ENCODE measurements at regions not wholly inside any gene's neighbourhood (a gene's known extent, or its start where the extent isn't known, plus 50 kb on each side); places are given as distances from the start of the nearest gene placed in this dataset.
"Not testable (repeated sequence)": the region's sequence is repeated elsewhere in the genome, so short reads cannot be mapped to it uniquely, and the experiment has no call there.

GRCh38 chr4:179164267-179164999, 1722.2 kb upstream of the AGA start:
- no peak overlapping the region for H3K18ac ChIP-seq (ENCODE audit: low read length)
- no peak overlapping the region for H2BK12ac ChIP-seq (ENCODE audit: low read length)
- H2BK120ac ChIP-seq (ENCODE audit: insufficient read depth, low read length, poor library complexity), result no peak overlapping the region
- H3K4me1 ChIP-seq (ENCODE audit: control insufficient read depth in 1 of 2, insufficient read depth in 2 of 2, low read length in 2 of 2), result no peaks in the 10 kb centered on the region
- no peak overlapping the region for H4K8ac ChIP-seq (ENCODE audit: low read depth, low read length)
- no peak overlapping the region for H3K9ac ChIP-seq (ENCODE audit: low read length)
- H3K27me3 ChIP-seq (ENCODE audit: insufficient read depth, low read length), result no peaks in the 10 kb centered on the region
- H3K14ac ChIP-seq (ENCODE audit: low read length), result no peak overlapping the region
- no peaks in the 10 kb centered on the region for H3K9me3 ChIP-seq (ENCODE audit: insufficient read depth, low read depth, low read length)
- no peak for DNase-seq
- no peaks in the 10 kb centered on the region for H3K36me3 ChIP-seq (ENCODE audit: control insufficient read depth in 1 of 2, insufficient read depth in 2 of 2, low read length in 2 of 2)
- H2AFZ ChIP-seq (ENCODE audit: insufficient read depth, low read length, poor library complexity), result no peak overlapping the region
- H2AK5ac ChIP-seq (ENCODE audit: low read length), result no peak overlapping the region
- no peak overlapping the region for H3K27ac ChIP-seq (ENCODE audit: low read depth, low read length)
- no peak overlapping the region for H3K4me2 ChIP-seq (ENCODE audit: low read length)
- WGBS (ENCODE audit: extremely low coverage, insufficient coverage, insufficient read length), result no CpG with 5 or more reads among the region's 5 CpGs
- H3K4me3 ChIP-seq (ENCODE audit: low read depth, low read length), result no peak overlapping the region
- H3K79me2 ChIP-seq (ENCODE audit: control insufficient read depth, insufficient read depth, low read length, poor library complexity), result no peaks in the 10 kb centered on the region
- no peaks in the 10 kb centered on the region for H3K79me1 ChIP-seq (ENCODE audit: low read length)
- H3K4ac ChIP-seq (ENCODE audit: low read depth, low read length), result no peak overlapping the region
- H3K23ac ChIP-seq (ENCODE audit: low read length), result no peak overlapping the region
- no peak overlapping the region for H4K12ac ChIP-seq (ENCODE audit: low read depth, low read length)
- H2BK5ac ChIP-seq (ENCODE audit: low read depth, low read length, poor library complexity), result no peak overlapping the region
- no peak overlapping the region for H4K91ac ChIP-seq (ENCODE audit: low read depth, low read length)

- no peak overlapping the region for H2AFZ ChIP-seq (ENCODE audit: insufficient read depth, low read length, poor library complexity)
- no peak overlapping the region for H3K9ac ChIP-seq (ENCODE audit: low read length)
- H3K4me2 ChIP-seq (ENCODE audit: low read length), result no peak overlapping the region
- H2BK120ac ChIP-seq (ENCODE audit: insufficient read depth, low read length, poor library complexity), result no peak overlapping the region
- H3K14ac ChIP-seq (ENCODE audit: low read length), result no peak overlapping the region
- no peak overlapping the region for H2BK12ac ChIP-seq (ENCODE audit: low read length)
- no peak overlapping the region for H2BK5ac ChIP-seq (ENCODE audit: low read depth, low read length, poor library complexity)
- H3K9me3 ChIP-seq (ENCODE audit: insufficient read depth, low read depth, low read length), result no peaks in the 10 kb centered on the region
- no peak overlapping the region for H3K23ac ChIP-seq (ENCODE audit: low read length)
- no peak overlapping the region for H3K4ac ChIP-seq (ENCODE audit: low read depth, low read length)
- no peak overlapping the region for H3K4me3 ChIP-seq (ENCODE audit: low read depth, low read length)
- H2AK5ac ChIP-seq (ENCODE audit: low read length), result no peak overlapping the region
- H3K18ac ChIP-seq (ENCODE audit: low read length), result no peak overlapping the region
- no peaks in the 10 kb centered on the region for H3K27me3 ChIP-seq (ENCODE audit: insufficient read depth, low read length)
- no peak overlapping the region for H4K8ac ChIP-seq (ENCODE audit: low read depth, low read length)
- DNase-seq, result no peak
- no CpG with 5 or more reads among the region's 4 CpGs for WGBS (ENCODE audit: extremely low coverage, insufficient coverage, insufficient read length)
- H3K27ac ChIP-seq (ENCODE audit: low read depth, low read length), result no peak overlapping the region
- H3K79me1 ChIP-seq (ENCODE audit: low read length), result no peaks in the 10 kb centered on the region
- no peak overlapping the region for H4K91ac ChIP-seq (ENCODE audit: low read depth, low read length)
- H4K12ac ChIP-seq (ENCODE audit: low read depth, low read length), result no peak overlapping the region
- H3K36me3 ChIP-seq (ENCODE audit: control insufficient read depth in 1 of 2, insufficient read depth in 2 of 2, low read length in 2 of 2), result no peaks in the 10 kb centered on the region
- H3K79me2 ChIP-seq (ENCODE audit: control insufficient read depth, insufficient read depth, low read length, poor library complexity), result no peaks in the 10 kb centered on the region
- H3K4me1 ChIP-seq (ENCODE audit: control insufficient read depth in 1 of 2, insufficient read depth in 2 of 2, low read length in 2 of 2), result no peaks in the 10 kb centered on the region
Measured at GRCh38 chr4:179165000-179165738, 1722.9 kb upstream of the AGA start.

- no CpG with 5 or more reads among the region's 3 CpGs for WGBS (ENCODE audit: extremely low coverage, insufficient coverage, insufficient read length)
Measured at GRCh38 chr4:179165862-179166261, 1723.6 kb upstream of the AGA start.

GRCh38 chr4:179170308-179170707, 1728.1 kb upstream of the AGA start:
- not testable (repeated sequence) for H3K4ac ChIP-seq (ENCODE audit: low read depth, low read length); H3K79me1 ChIP-seq (ENCODE audit: low read length); H2BK12ac ChIP-seq (ENCODE audit: low read length); H3K36me3 ChIP-seq (ENCODE audit: control insufficient read depth in 1 of 2, insufficient read depth in 2 of 2, low read length in 2 of 2); H4K12ac ChIP-seq (ENCODE audit: low read depth, low read length); H2BK120ac ChIP-seq (ENCODE audit: insufficient read depth, low read length, poor library complexity); H4K91ac ChIP-seq (ENCODE audit: low read depth, low read length); H2AFZ ChIP-seq (ENCODE audit: insufficient read depth, low read length, poor library complexity); H3K27ac ChIP-seq (ENCODE audit: low read depth, low read length); H3K79me2 ChIP-seq (ENCODE audit: control insufficient read depth, insufficient read depth, low read length, poor library complexity); DNase-seq; H3K4me3 ChIP-seq (ENCODE audit: low read depth, low read length); H4K8ac ChIP-seq (ENCODE audit: low read depth, low read length); H3K23ac ChIP-seq (ENCODE audit: low read length); H3K27me3 ChIP-seq (ENCODE audit: insufficient read depth, low read length); H3K4me2 ChIP-seq (ENCODE audit: low read length); H3K18ac ChIP-seq (ENCODE audit: low read length); H3K9ac ChIP-seq (ENCODE audit: low read length); H3K14ac ChIP-seq (ENCODE audit: low read length); H2AK5ac ChIP-seq (ENCODE audit: low read length); H2BK5ac ChIP-seq (ENCODE audit: low read depth, low read length, poor library complexity); H3K9me3 ChIP-seq (ENCODE audit: insufficient read depth, low read depth, low read length); H3K4me1 ChIP-seq (ENCODE audit: control insufficient read depth in 1 of 2, insufficient read depth in 2 of 2, low read length in 2 of 2)
- no CpG with 5 or more reads among the region's 5 CpGs for WGBS (ENCODE audit: extremely low coverage, insufficient coverage, insufficient read length)

More at GRCh38 chr4:179165862-179166261, 1723.6 kb upstream of the AGA start:
- Histone ChIP-seq H3K9ac (ENCODE audit: low read length) (no peak overlapping the region), H2BK120ac (ENCODE audit: insufficient read depth, low read length, poor library complexity) (no peak overlapping the region), H3K4me2 (ENCODE audit: low read length) (no peak overlapping the region), H3K27ac (ENCODE audit: low read depth, low read length) (no peak overlapping the region), H3K9me3 (ENCODE audit: insufficient read depth, low read depth, low read length) (no peaks in the 10 kb centered on the region), H3K4me1 (ENCODE audit: control insufficient read depth in 1 of 2, insufficient read depth in 2 of 2, low read length in 2 of 2) (no peaks in the 10 kb centered on the region), H4K91ac (ENCODE audit: low read depth, low read length) (no peak overlapping the region), H3K27me3 (ENCODE audit: insufficient read depth, low read length) (no peaks in the 10 kb centered on the region), H2BK5ac (ENCODE audit: low read depth, low read length, poor library complexity) (no peak overlapping the region), H3K14ac (ENCODE audit: low read length) (no peak overlapping the region), H3K36me3 (ENCODE audit: control insufficient read depth in 1 of 2, insufficient read depth in 2 of 2, low read length in 2 of 2) (no peaks in the 10 kb centered on the region), H3K23ac (ENCODE audit: low read length) (no peak overlapping the region), H3K4ac (ENCODE audit: low read depth, low read length) (no peak overlapping the region), H2AFZ (ENCODE audit: insufficient read depth, low read length, poor library complexity) (no peak overlapping the region), H3K4me3 (ENCODE audit: low read depth, low read length) (no peak overlapping the region), H2BK12ac (ENCODE audit: low read length) (no peak overlapping the region), H3K79me1 (ENCODE audit: low read length) (no peaks in the 10 kb centered on the region), H2AK5ac (ENCODE audit: low read length) (no peak overlapping the region), H4K8ac (ENCODE audit: low read depth, low read length) (no peak overlapping the region), H3K18ac (ENCODE audit: low read length) (no peak overlapping the region), H3K79me2 (ENCODE audit: control insufficient read depth, insufficient read depth, low read length, poor library complexity) (no peaks in the 10 kb centered on the region), H4K12ac (ENCODE audit: low read depth, low read length) (no peak overlapping the region)
- no peak for DNase-seq
